Karpas-422 (cell line): ENCODE measurements at regions not wholly inside any gene's neighbourhood (a gene's known extent, or its start where the extent isn't known, plus 50 kb on each side); places are given as distances from the start of the nearest gene placed in this dataset.

ENCODE experiments used
- DNase-seq: peaks from one replicate; pipeline ENCODE4 v3.0.0-alpha.2; 2015
- H2AFZ ChIP-seq: fragments of 200-600 bp; sonication (generic); 2 replicates; pipeline ENCODE4 v1.6.1; 2014; ENCODE audit warnings: antibody characterized with exemption, low read length, mixed read lengths
- H3K27ac ChIP-seq: fragments of 200-600 bp; sonication (generic); 2 replicates; pipeline ENCODE4 v1.5.1; 2014; ENCODE audit warnings: mild to moderate bottlenecking, low read length, moderate library complexity
- H3K27me3 ChIP-seq: fragments of 200-600 bp; sonication (generic); 2 replicates; pipeline ENCODE4 v1.6.1; 2014; ENCODE audit warnings: low read length, mixed read lengths
- H3K36me3 ChIP-seq: fragments of 200-600 bp; sonication (generic); 2 replicates; pipeline ENCODE4 v1.6.1; 2014; ENCODE audit warnings: low read length, mixed read lengths; ENCODE audit not compliant: insufficient read depth
- H3K4me1 ChIP-seq: fragments of 200-600 bp; sonication (generic); 2 replicates; pipeline ENCODE4 v1.6.1; 2014; ENCODE audit warnings: mild to moderate bottlenecking, low read length, mixed read lengths
- H3K4me2 ChIP-seq: fragments of 200-600 bp; sonication (generic); 2 replicates; pipeline ENCODE4 v1.6.1; 2014; ENCODE audit warnings: low read length, low read depth, mild to moderate bottlenecking; ENCODE audit not compliant: poor library complexity, severe bottlenecking
- H3K4me3 ChIP-seq: fragments of 200-600 bp; sonication (generic); 2 replicates; pipeline ENCODE4 v1.5.1; 2014; ENCODE audit warnings: mild to moderate bottlenecking, antibody characterized with exemption, low read length, mixed read lengths
- H3K79me2 ChIP-seq: fragments of 200-600 bp; sonication (generic); 2 replicates; pipeline ENCODE4 v1.6.1; 2014; ENCODE audit warnings: mild to moderate bottlenecking, low read length, mixed read lengths
- H3K9ac ChIP-seq: fragments of 200-600 bp; sonication (generic); 2 replicates; pipeline ENCODE4 v1.6.0; 2014; ENCODE audit warnings: low read length
- H3K9me2 ChIP-seq: fragments of 200-600 bp; sonication (generic), shearing (Covaris generic); replicated peaks from 2 replicates; pipeline ENCODE4 v1.6.0; 2014; ENCODE audit warnings: mild to moderate bottlenecking, low read length, moderate library complexity; ENCODE audit not compliant: insufficient read depth
- H3K9me3 ChIP-seq: fragments of 300-700, 200-600 bp; sonication (generic); 2 replicates; pipeline ENCODE4 v1.6.1; 2014; ENCODE audit warnings: low read length, mixed read lengths
- H4K20me1 ChIP-seq: fragments of 200-600 bp; sonication (generic); 2 replicates; pipeline ENCODE4 v1.6.1; 2014; ENCODE audit warnings: mild to moderate bottlenecking, antibody characterized with exemption, low read length, low read depth; ENCODE audit not compliant: insufficient read depth

GRCh38 chrX:94901849-94902248, 1227.8 kb downstream of the FAM133A start:
- Histone ChIP-seq H3K4me3 (no peak overlapping the region), H3K9me2 (no peaks in the 10 kb centered on the region), H3K36me3 (no peaks in the 10 kb centered on the region), H3K27ac (no peak overlapping the region), H3K4me1 (no peaks in the 10 kb centered on the region), H4K20me1 (no peaks in the 10 kb centered on the region), H3K9ac (no peak overlapping the region), H3K9me3 (peaks cover 39% of the 10 kb centered on the region), H3K27me3 (no peaks in the 10 kb centered on the region), H3K4me2 (no peak overlapping the region), H3K79me2 (no peaks in the 10 kb centered on the region), H2AFZ (no peak overlapping the region)
- no peak for DNase-seq

DNA sequence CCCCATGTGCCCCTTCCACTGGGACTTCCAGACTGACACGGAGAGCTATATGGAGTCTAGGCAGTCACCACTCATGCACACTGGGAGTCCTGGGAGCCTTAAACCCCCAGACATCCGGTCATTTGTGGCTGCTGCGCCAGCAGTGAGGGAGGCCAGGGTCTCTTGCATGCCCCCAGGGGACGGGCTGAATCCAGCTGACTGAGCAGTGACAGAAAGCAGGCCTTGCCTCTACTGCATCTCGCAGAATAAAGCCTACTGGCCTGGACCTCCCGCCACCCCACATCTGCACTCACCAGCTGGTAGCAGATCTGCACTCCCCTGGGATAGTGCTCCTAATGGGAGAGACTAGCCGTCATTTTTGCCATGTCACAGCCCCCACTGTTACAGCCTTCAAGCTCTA, 1234.2 kb downstream of the FAM133A start:
- Histone ChIP-seq H3K79me2 (no peaks in the 10 kb centered on the region), H3K4me2 (no peak overlapping the region), H3K9me2 (no peaks in the 10 kb centered on the region), H2AFZ (no peak overlapping the region), H3K9ac (no peak overlapping the region), H3K27ac (no peak overlapping the region), H3K36me3 (no peaks in the 10 kb centered on the region), H4K20me1 (no peaks in the 10 kb centered on the region), H3K27me3 (no peaks in the 10 kb centered on the region), H3K9me3 (peaks cover 23% of the 10 kb centered on the region), H3K4me3 (no peak overlapping the region), H3K4me1 (no peaks in the 10 kb centered on the region)
- no peak for DNase-seq

GRCh38 chrX:94908648-94909047, 1234.6 kb downstream of the FAM133A start:
- Histone ChIP-seq H3K36me3 (no peaks in the 10 kb centered on the region), H3K9ac (no peak overlapping the region), H3K4me2 (no peak overlapping the region), H3K9me2 (no peaks in the 10 kb centered on the region), H3K9me3 (peaks cover 18% of the 10 kb centered on the region), H3K27me3 (no peaks in the 10 kb centered on the region), H4K20me1 (no peaks in the 10 kb centered on the region), H3K79me2 (no peaks in the 10 kb centered on the region), H3K4me1 (no peaks in the 10 kb centered on the region), H2AFZ (no peak overlapping the region), H3K27ac (no peak overlapping the region), H3K4me3 (no peak overlapping the region)
- DNase-seq, result no peak

GRCh38 chrX:94914235-94914634, 1240.2 kb downstream of the FAM133A start:
- Histone ChIP-seq H3K4me1 (no peaks in the 10 kb centered on the region), H3K9me2 (no peaks in the 10 kb centered on the region), H3K79me2 (no peaks in the 10 kb centered on the region), H3K4me3 (no peak overlapping the region), H3K36me3 (no peaks in the 10 kb centered on the region), H3K27ac (no peak overlapping the region), H3K27me3 (no peaks in the 10 kb centered on the region), H2AFZ (no peak overlapping the region), H3K4me2 (no peak overlapping the region), H3K9ac (no peak overlapping the region), H3K9me3 (peaks cover 7% of the 10 kb centered on the region; the same call in 1 of the 2 replicates), H4K20me1 (no peaks in the 10 kb centered on the region)
- DNase-seq, result no peak

- no peaks in the 10 kb centered on the region for H3K4me1 ChIP-seq
- no peaks in the 10 kb centered on the region for H3K27me3 ChIP-seq
- H3K9me2 ChIP-seq, result no peaks in the 10 kb centered on the region
- no peak overlapping the region for H3K4me3 ChIP-seq
- no peaks in the 10 kb centered on the region for H3K36me3 ChIP-seq
- H3K27ac ChIP-seq, result no peak overlapping the region
- H3K4me2 ChIP-seq, result no peak overlapping the region
- H3K9ac ChIP-seq, result no peak overlapping the region
- H2AFZ ChIP-seq, result no peak overlapping the region
- H3K79me2 ChIP-seq, result no peaks in the 10 kb centered on the region
- peaks cover 14% of the 10 kb centered on the region for H3K9me3 ChIP-seq
- DNase-seq, result no peak
- no peaks in the 10 kb centered on the region for H4K20me1 ChIP-seq
These were observed 1258.4 kb downstream of the FAM133A start for GRCh38 chrX:94932278-94932965.

- Histone ChIP-seq H3K9me3 (peaks cover 24% of the 10 kb centered on the region), H4K20me1 (no peaks in the 10 kb centered on the region), H2AFZ (no peak overlapping the region), H3K36me3 (no peaks in the 10 kb centered on the region), H3K4me1 (no peaks in the 10 kb centered on the region), H3K27me3 (no peaks in the 10 kb centered on the region), H3K4me3 (no peak overlapping the region), H3K4me2 (no peak overlapping the region), H3K9ac (no peak overlapping the region), H3K79me2 (no peaks in the 10 kb centered on the region), H3K27ac (no peak overlapping the region), H3K9me2 (no peaks in the 10 kb centered on the region)
- DNase-seq, result no peak
These were observed 1262.7 kb downstream of the FAM133A start for GRCh38 chrX:94936722-94937121.

- H3K36me3 ChIP-seq, result no peaks in the 10 kb centered on the region
- H3K27me3 ChIP-seq, result no peaks in the 10 kb centered on the region
- H3K9me3 ChIP-seq, result peaks cover 26% of the 10 kb centered on the region
- no peaks in the 10 kb centered on the region for H3K79me2 ChIP-seq
- H3K9ac ChIP-seq, result no peak overlapping the region
- H3K4me3 ChIP-seq, result no peak overlapping the region
- H2AFZ ChIP-seq, result no peak overlapping the region
- no peak overlapping the region for H3K27ac ChIP-seq
- H4K20me1 ChIP-seq, result no peaks in the 10 kb centered on the region
- DNase-seq, result no peak
- no peak overlapping the region for H3K4me2 ChIP-seq
- no peaks in the 10 kb centered on the region for H3K9me2 ChIP-seq
- no peaks in the 10 kb centered on the region for H3K4me1 ChIP-seq
These were observed 1263.5 kb downstream of the FAM133A start for GRCh38 chrX:94937491-94937890.

DNA sequence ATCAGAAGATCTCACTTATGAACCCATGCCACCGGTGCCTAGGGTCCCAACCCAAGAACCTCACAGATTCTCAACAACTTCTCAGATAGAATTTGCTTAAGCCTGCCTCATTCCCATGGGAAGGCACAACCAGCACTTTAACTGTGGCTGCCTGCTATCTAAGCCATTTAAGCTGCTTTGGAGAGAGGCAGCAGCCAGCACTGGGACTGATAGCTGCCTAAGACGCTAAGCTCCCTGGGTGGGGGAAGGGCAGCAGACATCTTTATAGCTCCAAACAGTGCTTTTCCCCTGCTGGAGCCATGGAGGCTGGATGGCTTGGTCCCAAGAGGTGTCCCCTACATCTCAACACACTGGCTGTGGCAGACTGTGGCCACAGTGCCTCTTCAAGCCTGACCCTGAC, 1268.6 kb downstream of the FAM133A start:
- Histone ChIP-seq H4K20me1 (no peaks in the 10 kb centered on the region), H3K79me2 (no peaks in the 10 kb centered on the region), H3K9me3 (peaks cover 15% of the 10 kb centered on the region), H3K9me2 (no peaks in the 10 kb centered on the region), H3K4me2 (no peak overlapping the region), H3K4me3 (no peak overlapping the region), H3K4me1 (no peaks in the 10 kb centered on the region), H3K36me3 (no peaks in the 10 kb centered on the region), H2AFZ (no peak overlapping the region), H3K27ac (no peak overlapping the region), H3K27me3 (no peaks in the 10 kb centered on the region), H3K9ac (no peak overlapping the region)
- DNase-seq, result no peak
